Panc1 (cell line): ENCODE measurements at regions not wholly inside any gene's neighbourhood (a gene's known extent, or its start where the extent isn't known, plus 50 kb on each side); places are given as distances from the start of the nearest gene placed in this dataset.

Experiments
- ATAC-seq: fragments of 200-7000 bp; cut with Tn5 transposase; 2 replicates; pipeline ENCODE4 v1.9.1; 2020; ENCODE audit warnings: mild to moderate bottlenecking, moderate library complexity
- BruUV-seq: library from RNA; stranded (reverse); fragments of 400-500 nt; replicated peaks from 2 replicates; lab custom pipeline; 2021; lab: Mats Ljungman, UMichigan
- CTCF ChIA-PET: fragments of 300-600 bp; sonication (Branson Sonifier 250); formaldehyde crosslinking; loops from one replicate; lab custom pipeline; 2022; ENCODE audit warnings: antibody characterized with exemption; lab: Charles Lee
- POLR2A ChIA-PET: fragments of 300-600 bp; sonication (Branson Sonifier 250); formaldehyde crosslinking; loops from one replicate; lab custom pipeline; 2022; ENCODE audit warnings: antibody characterized with exemption; lab: Charles Lee
- DNase-seq: peaks from one replicate; pipeline ENCODE4 v3.0.0-alpha.2; 2010; ENCODE audit warnings: low read depth, low spot score
- H3K27ac ChIP-seq: 2 replicates; pipeline ENCODE4 v1.5.1; 2011; ENCODE audit warnings: mild to moderate bottlenecking, low read length, inconsistent platforms
- H3K27me3 ChIP-seq: fragments of 200-500 bp; sonication (Bioruptor generic); 2 replicates; pipeline ENCODE4 v1.6.0; 2014; ENCODE audit warnings: low read length, inconsistent platforms; ENCODE audit not compliant: control insufficient read depth, insufficient read depth
- H3K36me3 ChIP-seq: fragments of 200-500 bp; sonication (Bioruptor generic); 2 replicates; pipeline ENCODE4 v1.5.1; 2014; ENCODE audit warnings: inconsistent platforms, mild to moderate bottlenecking, low read length, moderate library complexity; ENCODE audit not compliant: control insufficient read depth, insufficient read depth
- H3K4me1 ChIP-seq: 2 replicates; pipeline ENCODE4 v1.5.1; 2011; ENCODE audit warnings: inconsistent platforms, mild to moderate bottlenecking, low read length, moderate library complexity; ENCODE audit not compliant: control insufficient read depth, insufficient read depth
- H3K4me3 ChIP-seq, 2 experiments: 2 replicates each; pipeline ENCODE4 v1.5.1; 2011 to 2012; ENCODE audit warnings: low read depth in 2 of 2, low read length in 2 of 2, mild to moderate bottlenecking in 2 of 2, inconsistent platforms in 1 of 2, moderate library complexity in 1 of 2
- H3K9me3 ChIP-seq: fragments of 200-500 bp; sonication (Bioruptor generic); 2 replicates; pipeline ENCODE4 v1.5.1; 2014; ENCODE audit warnings: low read depth, mild to moderate bottlenecking, inconsistent platforms, low read length, moderate library complexity; ENCODE audit not compliant: control insufficient read depth, insufficient read depth
- POLR2AphosphoS5 ChIP-seq: IDR thresholded peaks from 2 replicates; pipeline ENCODE4 v1.6.1; 2012; ENCODE audit warnings: mild to moderate bottlenecking, low read depth, low read length, moderate library complexity
- SIN3A ChIP-seq: IDR thresholded peaks from 2 replicates; pipeline ENCODE4 v1.6.1; 2012; ENCODE audit warnings: low read depth, mild to moderate bottlenecking, low read length, moderate library complexity, borderline replicate concordance; ENCODE audit not compliant: insufficient read depth
- TCF7L2 ChIP-seq: IDR thresholded peaks from 2 replicates; pipeline ENCODE4 v1.6.1; 2011; ENCODE audit warnings: mild to moderate bottlenecking, low read depth, low read length, inconsistent platforms
- in situ Hi-C: cut with HindIII; loops from 2 replicates; pipeline ENCODE4 v1.10.0; 2016; ENCODE audit warnings: low sequenced_read_pairs, low pct_unique_long_range_greater_than_20kb
- intact Hi-C: fragments of 100-400 bp; cut with micrococcal nuclease; formaldehyde crosslinking; loops from one replicate; pipeline ENCODE4 v1.10.0; 2022; ENCODE audit not compliant: unreplicated experiment
- TF ChIP-seq, protein P1 (sequence below): fragments of 450-650 bp; IDR thresholded peaks from 2 replicates; pipeline ENCODE4 v1.5.1; 2017; ENCODE audit warnings: mild to moderate bottlenecking
- TF ChIP-seq, protein P2 (sequence below), 2 experiments: IDR thresholded peaks; 2 replicates each; pipeline ENCODE4 v1.6.1; 2011 to 2012; ENCODE audit warnings: low read depth in 2 of 2, control low read depth in 1 of 2, low read length in 1 of 2, mild to moderate bottlenecking in 1 of 2, moderate library complexity in 1 of 2; ENCODE audit not compliant: insufficient read depth in 1 of 2

DNA sequence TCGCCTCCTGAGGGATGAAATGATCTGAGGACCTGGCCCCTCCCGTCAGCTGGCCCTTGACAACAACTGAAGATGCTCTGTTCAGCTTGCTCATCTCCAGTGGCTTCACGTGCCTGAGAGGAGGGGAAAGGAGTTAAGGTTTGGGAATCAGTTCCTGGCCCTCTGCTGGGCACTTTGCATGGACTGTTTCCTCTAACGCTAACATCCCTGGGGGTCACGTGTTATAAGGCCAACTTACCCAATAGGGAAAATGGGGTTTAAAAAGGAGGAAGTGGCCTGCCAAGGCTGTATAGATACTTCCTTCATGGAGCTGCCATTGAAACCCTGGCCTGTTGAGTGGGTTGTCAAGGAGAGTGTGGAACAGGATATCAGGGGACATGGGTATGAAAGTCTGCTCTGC is 65.6 kb downstream of the OR13H1 start:
- Histone ChIP-seq H3K36me3 (no peaks in the 10 kb centered on the region), H3K9me3 (no peaks in the 10 kb centered on the region), H3K4me1 (no peaks in the 10 kb centered on the region), H3K4me3 (no peak overlapping the region), H3K27me3 (peaks cover 3% of the 10 kb centered on the region), H3K27ac (no peak overlapping the region)
- no peak for ATAC-seq
- BruUV-seq, result no TSS peak
- intact Hi-C loops (no loop called here), in situ Hi-C loops (no loop called here)
- ChIA-PET POLR2A (interaction anchor here (0.6 kb wide), 1 partner anchor 346 kb away, joined by 4 read pairs; no protein-coding TSS in a partner anchor), CTCF (interaction anchor here (0.6 kb wide), 1 partner anchor 58 kb away, joined by 3 read pairs; no protein-coding TSS in a partner anchor)
- DNase-seq, result no peak
- TF ChIP-seq POLR2AphosphoS5 (no peak), TCF7L2 (no peak), SIN3A (no peak)
- TF ChIP-seq, protein P1, sequence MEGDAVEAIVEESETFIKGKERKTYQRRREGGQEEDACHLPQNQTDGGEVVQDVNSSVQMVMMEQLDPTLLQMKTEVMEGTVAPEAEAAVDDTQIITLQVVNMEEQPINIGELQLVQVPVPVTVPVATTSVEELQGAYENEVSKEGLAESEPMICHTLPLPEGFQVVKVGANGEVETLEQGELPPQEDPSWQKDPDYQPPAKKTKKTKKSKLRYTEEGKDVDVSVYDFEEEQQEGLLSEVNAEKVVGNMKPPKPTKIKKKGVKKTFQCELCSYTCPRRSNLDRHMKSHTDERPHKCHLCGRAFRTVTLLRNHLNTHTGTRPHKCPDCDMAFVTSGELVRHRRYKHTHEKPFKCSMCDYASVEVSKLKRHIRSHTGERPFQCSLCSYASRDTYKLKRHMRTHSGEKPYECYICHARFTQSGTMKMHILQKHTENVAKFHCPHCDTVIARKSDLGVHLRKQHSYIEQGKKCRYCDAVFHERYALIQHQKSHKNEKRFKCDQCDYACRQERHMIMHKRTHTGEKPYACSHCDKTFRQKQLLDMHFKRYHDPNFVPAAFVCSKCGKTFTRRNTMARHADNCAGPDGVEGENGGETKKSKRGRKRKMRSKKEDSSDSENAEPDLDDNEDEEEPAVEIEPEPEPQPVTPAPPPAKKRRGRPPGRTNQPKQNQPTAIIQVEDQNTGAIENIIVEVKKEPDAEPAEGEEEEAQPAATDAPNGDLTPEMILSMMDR, result no peak
- TF ChIP-seq, protein P2, sequence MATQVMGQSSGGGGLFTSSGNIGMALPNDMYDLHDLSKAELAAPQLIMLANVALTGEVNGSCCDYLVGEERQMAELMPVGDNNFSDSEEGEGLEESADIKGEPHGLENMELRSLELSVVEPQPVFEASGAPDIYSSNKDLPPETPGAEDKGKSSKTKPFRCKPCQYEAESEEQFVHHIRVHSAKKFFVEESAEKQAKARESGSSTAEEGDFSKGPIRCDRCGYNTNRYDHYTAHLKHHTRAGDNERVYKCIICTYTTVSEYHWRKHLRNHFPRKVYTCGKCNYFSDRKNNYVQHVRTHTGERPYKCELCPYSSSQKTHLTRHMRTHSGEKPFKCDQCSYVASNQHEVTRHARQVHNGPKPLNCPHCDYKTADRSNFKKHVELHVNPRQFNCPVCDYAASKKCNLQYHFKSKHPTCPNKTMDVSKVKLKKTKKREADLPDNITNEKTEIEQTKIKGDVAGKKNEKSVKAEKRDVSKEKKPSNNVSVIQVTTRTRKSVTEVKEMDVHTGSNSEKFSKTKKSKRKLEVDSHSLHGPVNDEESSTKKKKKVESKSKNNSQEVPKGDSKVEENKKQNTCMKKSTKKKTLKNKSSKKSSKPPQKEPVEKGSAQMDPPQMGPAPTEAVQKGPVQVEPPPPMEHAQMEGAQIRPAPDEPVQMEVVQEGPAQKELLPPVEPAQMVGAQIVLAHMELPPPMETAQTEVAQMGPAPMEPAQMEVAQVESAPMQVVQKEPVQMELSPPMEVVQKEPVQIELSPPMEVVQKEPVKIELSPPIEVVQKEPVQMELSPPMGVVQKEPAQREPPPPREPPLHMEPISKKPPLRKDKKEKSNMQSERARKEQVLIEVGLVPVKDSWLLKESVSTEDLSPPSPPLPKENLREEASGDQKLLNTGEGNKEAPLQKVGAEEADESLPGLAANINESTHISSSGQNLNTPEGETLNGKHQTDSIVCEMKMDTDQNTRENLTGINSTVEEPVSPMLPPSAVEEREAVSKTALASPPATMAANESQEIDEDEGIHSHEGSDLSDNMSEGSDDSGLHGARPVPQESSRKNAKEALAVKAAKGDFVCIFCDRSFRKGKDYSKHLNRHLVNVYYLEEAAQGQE (IDR thresholded peaks at IDR 0.05; ENCODE audit: insufficient read depth in 1 of 2, low read depth in 2 of 2, low read length in 1 of 2), result no peak

DNA sequence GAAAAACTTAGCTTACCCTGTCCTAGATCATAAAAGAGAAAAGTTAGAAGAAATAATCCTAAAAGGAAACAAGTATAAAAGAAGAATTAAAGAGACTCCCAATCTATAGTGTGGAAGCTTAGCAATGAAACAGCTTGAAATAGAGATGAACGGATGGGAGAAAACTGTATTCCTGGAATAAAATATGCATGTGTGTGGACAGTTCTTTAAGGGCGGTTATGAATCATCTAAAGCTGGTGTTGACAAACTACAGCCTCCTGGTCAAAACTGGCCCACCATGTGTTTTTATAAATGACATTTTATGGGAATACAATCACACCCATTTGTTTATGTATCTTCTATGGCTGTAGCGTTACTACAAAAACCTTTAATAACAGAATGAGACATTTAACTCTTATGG is 69.4 kb downstream of the OR13H1 start:
- CTCF ChIA-PET, result no interaction called here

More for the DNA sequence above, 69.4 kb downstream of the OR13H1 start:
- DNase-seq (no peak), ATAC-seq (no peak)
- Histone ChIP-seq H3K27ac (no peak overlapping the region), H3K4me1 (no peaks in the 10 kb centered on the region), H3K4me3 (no peak overlapping the region), H3K9me3 (no peaks in the 10 kb centered on the region), H3K36me3 (no peaks in the 10 kb centered on the region), H3K27me3 (peaks cover 2% of the 10 kb centered on the region)
- intact Hi-C loops, result no loop called here
- BruUV-seq, result no TSS peak
- TF ChIP-seq POLR2AphosphoS5 (no peak), TCF7L2 (no peak), SIN3A (no peak)
- TF ChIP-seq, protein P2 (IDR thresholded peaks at IDR 0.05; ENCODE audit: insufficient read depth in 1 of 2, low read depth in 2 of 2, low read length in 1 of 2), result no peak
- TF ChIP-seq, protein P1, result no peak
- in situ Hi-C loops, result no loop called here
- POLR2A ChIA-PET, result no interaction called here
